ENCODE measurements at regions not wholly inside any gene's neighbourhood (a gene's known extent, or its start where the extent isn't known, plus 50 kb on each side); places are given as distances from the start of the nearest gene placed in this dataset.

DNA sequence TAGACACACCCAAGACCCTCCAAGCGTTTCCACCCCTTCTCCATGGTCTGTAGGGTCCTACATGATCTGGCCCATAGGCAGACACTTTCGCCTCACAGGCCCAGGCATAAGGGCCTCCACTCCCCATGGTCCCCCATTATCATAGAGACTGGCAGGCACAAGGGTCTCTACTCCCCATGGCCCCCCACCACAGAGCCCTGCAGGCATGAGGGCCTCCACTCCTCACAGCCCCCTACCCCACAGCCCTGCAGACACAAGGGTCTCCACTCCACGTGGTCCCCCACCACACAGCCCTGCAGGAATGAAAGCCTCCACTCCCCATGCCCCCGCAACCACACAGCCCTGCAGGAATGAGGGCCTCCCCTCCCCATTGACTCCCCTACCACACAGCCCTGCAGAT is 159.7 kb upstream of the AGAP1 start:
- no peak for TF ChIP-seq CTCF (IDR thresholded peaks at IDR 0.05)
- TF ChIP-seq POLR2AphosphoS5 (IDR thresholded peaks at IDR 0.05; ENCODE audit: low read depth, low read length): no peak
- TF ChIP-seq SIN3A (IDR thresholded peaks at IDR 0.05; ENCODE audit: borderline replicate concordance, insufficient read depth, low read depth, low read length): no peak
- no peak for TF ChIP-seq REST (IDR thresholded peaks at IDR 0.05; ENCODE audit: insufficient read depth in 1 of 2, low read depth in 2 of 2, low read length in 1 of 2)
